Liver (tissue), 8 donors: ENCODE measurements at regions not wholly inside any gene's neighbourhood (a gene's known extent, or its start where the extent isn't known, plus 50 kb on each side); places are given as distances from the start of the nearest gene placed in this dataset.

Source experiments
- DNase-seq: peaks from one replicate; pipeline ENCODE4 v3.0.0-alpha.2; 2017; ENCODE audit warnings: low spot score
- H3K27ac ChIP-seq, 2 donors: one replicate each; pipeline ENCODE4 v1.7.0; 2013; ENCODE audit warnings: inconsistent platforms in 2 of 2, low read length in 2 of 2, control low read depth in 1 of 2, low read depth in 1 of 2, mild to moderate bottlenecking in 1 of 2
- H3K27me3 ChIP-seq, 4 donors: one replicate each; pipeline versions ENCODE4 v1.6.1 to v1.7.0; 2013; ENCODE audit warnings: low read length in 3 of 4, inconsistent platforms in 1 of 4, mild to moderate bottlenecking in 1 of 4, moderate library complexity in 1 of 4; ENCODE audit not compliant: control insufficient read depth in 4 of 4, insufficient read depth in 4 of 4
- H3K36me3 ChIP-seq, 4 donors: one replicate each; pipeline versions ENCODE4 v1.6.1 to v1.7.0; 2013; ENCODE audit warnings: low read length in 3 of 4, mild to moderate bottlenecking in 3 of 4, low read depth in 1 of 4, moderate library complexity in 1 of 4; ENCODE audit not compliant: control insufficient read depth in 4 of 4, insufficient read depth in 3 of 4
- H3K4me1 ChIP-seq, 4 donors: one replicate each; pipeline versions ENCODE4 v1.6.1 to v1.7.0; 2013; ENCODE audit warnings: low read length in 3 of 4, mild to moderate bottlenecking in 3 of 4, moderate library complexity in 1 of 4; ENCODE audit not compliant: control insufficient read depth in 4 of 4, insufficient read depth in 4 of 4
- H3K4me3 ChIP-seq, 3 donors: one replicate each; pipeline versions ENCODE4 v1.6.1 to v1.7.0; 2013; ENCODE audit warnings: low read length in 3 of 3, control low read depth in 1 of 3, low read depth in 1 of 3, mild to moderate bottlenecking in 1 of 3
- H3K9ac ChIP-seq, 2 donors: one replicate each; pipeline ENCODE4 v1.7.0; 2013; ENCODE audit warnings: low read length in 2 of 2, mild to moderate bottlenecking in 2 of 2, moderate library complexity in 2 of 2, control low read depth in 1 of 2, low read depth in 1 of 2
- H3K9me3 ChIP-seq, 4 donors: one replicate each; pipeline versions ENCODE4 v1.6.1 to v1.7.0; 2013; ENCODE audit warnings: low read length in 3 of 4; ENCODE audit not compliant: control insufficient read depth in 4 of 4
- CTCF ChIP-seq: fragments of 150-350 bp; IDR thresholded peaks from 2 replicates; pipeline ENCODE4 v1.5.1; 2017; ENCODE audit warnings: improper control_type of control experiment, low read depth, low read length; ENCODE audit not compliant: missing input control
- EGR1 ChIP-seq, 2 donors: IDR thresholded peaks; 2 replicates each; pipeline ENCODE4 v1.6.1; 2016 to 2018; ENCODE audit warnings: antibody characterized with exemption in 2 of 2, low read depth in 2 of 2
- FOXA1 ChIP-seq: IDR thresholded peaks from 2 replicates; pipeline ENCODE4 v1.6.1; 2016; ENCODE audit warnings: antibody characterized with exemption
- FOXA2 ChIP-seq: IDR thresholded peaks from 2 replicates; pipeline ENCODE4 v1.6.1; 2016; ENCODE audit warnings: antibody characterized with exemption
- GABPA ChIP-seq, 2 donors: IDR thresholded peaks in 1 of 2; conservative IDR thresholded peaks in 1 of 2; 2 replicates each; pipeline ENCODE4 v1.6.1; 2016; ENCODE audit warnings: antibody characterized with exemption in 2 of 2, mild to moderate bottlenecking in 1 of 2, moderate library complexity in 1 of 2
- HNF4G ChIP-seq: IDR thresholded peaks from 2 replicates; pipeline ENCODE4 v1.6.1; 2016; ENCODE audit warnings: antibody characterized with exemption
- JUND ChIP-seq, 2 donors: IDR thresholded peaks; 2 replicates each; pipeline ENCODE4 v1.6.1; 2016; ENCODE audit warnings: antibody characterized with exemption in 2 of 2
- MAX ChIP-seq: IDR thresholded peaks from 2 replicates; pipeline ENCODE4 v1.6.1; 2016; ENCODE audit warnings: antibody characterized with exemption
- NR2F2 ChIP-seq: IDR thresholded peaks from 2 replicates; pipeline ENCODE4 v1.6.1; 2016; ENCODE audit warnings: antibody characterized with exemption
- RXRA ChIP-seq, 2 donors: IDR thresholded peaks; 2 replicates each; pipeline ENCODE4 v1.6.1; 2017 to 2018; ENCODE audit warnings: antibody characterized with exemption in 2 of 2, mild to moderate bottlenecking in 1 of 2
- SP1 ChIP-seq: IDR thresholded peaks from 2 replicates; pipeline ENCODE4 v1.6.1; 2018; ENCODE audit warnings: antibody characterized with exemption, mild to moderate bottlenecking
- TAF1 ChIP-seq: conservative IDR thresholded peaks from 2 replicates; pipeline ENCODE4 v1.6.1; 2016; ENCODE audit warnings: antibody characterized with exemption, mild to moderate bottlenecking
- YY1 ChIP-seq: IDR thresholded peaks from 2 replicates; pipeline ENCODE4 v1.6.1; 2016; ENCODE audit warnings: antibody characterized with exemption, mild to moderate bottlenecking
- WGBS: extraction: QIAGEN DNeasy Blood & Tissue Kit; methylation state at CpG from one replicate; pipeline ENCODE4 v1.1.7; 2013; 5-methylcytosine and 5-hydroxymethylcytosine counted together
- TF ChIP-seq, protein P1 (sequence below): IDR thresholded peaks from 2 replicates; pipeline ENCODE4 v1.6.1; 2016; ENCODE audit warnings: antibody characterized with exemption
- TF ChIP-seq, protein P2 (sequence below): IDR thresholded peaks from 2 replicates; pipeline ENCODE4 v1.6.1; 2016; ENCODE audit warnings: antibody characterized with exemption
- donor health status: healthy.
- donor health status: healthy.
- donor health status: healthy.
- donor health status: healthy.
- donor health status: healthy.

GRCh38 chr4:57254754-57255153 lies 144.6 kb upstream of the IGFBP7 start:
- Histone ChIP-seq H3K27me3 (no peaks in the 10 kb centered on the region), H3K36me3 (no peaks in the 10 kb centered on the region), H3K9me3 (no peaks in the 10 kb centered on the region), H3K27ac (no peak overlapping the region), H3K4me3 (no peak overlapping the region), H3K4me1 (no peaks in the 10 kb centered on the region), H3K9ac (no peak overlapping the region)
- TF ChIP-seq HNF4G: no peak
- no peak for TF ChIP-seq YY1
- no peak for TF ChIP-seq MAX
- no peak for TF ChIP-seq EGR1 (IDR thresholded peaks at IDR 0.05; ENCODE audit: low read depth in 2 of 2)
- no peak for TF ChIP-seq TAF1
- no peak for TF ChIP-seq CTCF
- no peak for TF ChIP-seq RXRA (IDR thresholded peaks at IDR 0.05)
- no peak for TF ChIP-seq FOXA1
- no peak for TF ChIP-seq JUND (IDR thresholded peaks at IDR 0.05)
- TF ChIP-seq FOXA2: no peak
- TF ChIP-seq, protein P1, sequence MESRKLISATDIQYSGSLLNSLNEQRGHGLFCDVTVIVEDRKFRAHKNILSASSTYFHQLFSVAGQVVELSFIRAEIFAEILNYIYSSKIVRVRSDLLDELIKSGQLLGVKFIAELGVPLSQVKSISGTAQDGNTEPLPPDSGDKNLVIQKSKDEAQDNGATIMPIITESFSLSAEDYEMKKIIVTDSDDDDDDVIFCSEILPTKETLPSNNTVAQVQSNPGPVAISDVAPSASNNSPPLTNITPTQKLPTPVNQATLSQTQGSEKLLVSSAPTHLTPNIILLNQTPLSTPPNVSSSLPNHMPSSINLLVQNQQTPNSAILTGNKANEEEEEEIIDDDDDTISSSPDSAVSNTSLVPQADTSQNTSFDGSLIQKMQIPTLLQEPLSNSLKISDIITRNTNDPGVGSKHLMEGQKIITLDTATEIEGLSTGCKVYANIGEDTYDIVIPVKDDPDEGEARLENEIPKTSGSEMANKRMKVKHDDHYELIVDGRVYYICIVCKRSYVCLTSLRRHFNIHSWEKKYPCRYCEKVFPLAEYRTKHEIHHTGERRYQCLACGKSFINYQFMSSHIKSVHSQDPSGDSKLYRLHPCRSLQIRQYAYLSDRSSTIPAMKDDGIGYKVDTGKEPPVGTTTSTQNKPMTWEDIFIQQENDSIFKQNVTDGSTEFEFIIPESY: no peak
- TF ChIP-seq, protein P2, sequence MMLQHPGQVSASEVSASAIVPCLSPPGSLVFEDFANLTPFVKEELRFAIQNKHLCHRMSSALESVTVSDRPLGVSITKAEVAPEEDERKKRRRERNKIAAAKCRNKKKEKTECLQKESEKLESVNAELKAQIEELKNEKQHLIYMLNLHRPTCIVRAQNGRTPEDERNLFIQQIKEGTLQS: no peak
- DNase-seq: no peak

- DNase-seq: no peak
- WGBS: 27% methylated on average over 1 of the region's 1 CpG
- no peak overlapping the region for H3K9ac ChIP-seq
- H3K9me3 ChIP-seq: no peaks in the 10 kb centered on the region
- no peaks in the 10 kb centered on the region for H3K4me1 ChIP-seq
- no peaks in the 10 kb centered on the region for H3K36me3 ChIP-seq
- no peak overlapping the region for H3K27ac ChIP-seq
- no peaks in the 10 kb centered on the region for H3K27me3 ChIP-seq
- TF ChIP-seq FOXA2 (no peak), RXRA (IDR thresholded peaks at IDR 0.05) (no peak), JUND (IDR thresholded peaks at IDR 0.05) (no peak), HNF4G (no peak), SP1 (no peak), GABPA (IDR thresholded peaks at IDR 0.05 in 1 of 2, conservative IDR thresholded peaks at IDR 0.05 in 1 of 2) (no peak)
- no peak overlapping the region for H3K4me3 ChIP-seq
Observed at GRCh38 chr4:57249083-57249482, 138.9 kb upstream of the IGFBP7 start.

- H3K27me3 ChIP-seq: peaks cover 0 to 3% (median 0%) of the 10 kb centered on the region in 4 donors
- no peaks in the 10 kb centered on the region for H3K9me3 ChIP-seq
- TF ChIP-seq JUND (IDR thresholded peaks at IDR 0.05) (no peak), MAX (no peak), NR2F2 (no peak)
- WGBS: 78% methylated on average over 2 of the region's 2 CpGs
- no peak overlapping the region for H3K9ac ChIP-seq
- DNase-seq: no peak
- H3K4me3 ChIP-seq: no peak overlapping the region
- no peaks in the 10 kb centered on the region for H3K36me3 ChIP-seq
- H3K4me1 ChIP-seq: no peaks in the 10 kb centered on the region
- no peak overlapping the region for H3K27ac ChIP-seq
Observed at GRCh38 chr4:57243076-57243475, 132.9 kb upstream of the IGFBP7 start.
